Activated CD8-positive, alpha-beta memory T cell treated with anti-CD3 and anti-CD28 coated beads, Interleukin-2, amount 50 U/mL, for 4 hours (primary cell): ENCODE measurements at regions not wholly inside any gene's neighbourhood (a gene's known extent, or its start where the extent isn't known, plus 50 kb on each side); places are given as distances from the start of the nearest gene placed in this dataset.
"Not testable (repeated sequence)": the region's sequence is repeated elsewhere in the genome, so short reads cannot be mapped to it uniquely, and the experiment has no call there.

Experiments used
- DNase-seq: peaks from one replicate; pipeline ENCODE4 v3.0.0-alpha.2; 2020

DNA sequence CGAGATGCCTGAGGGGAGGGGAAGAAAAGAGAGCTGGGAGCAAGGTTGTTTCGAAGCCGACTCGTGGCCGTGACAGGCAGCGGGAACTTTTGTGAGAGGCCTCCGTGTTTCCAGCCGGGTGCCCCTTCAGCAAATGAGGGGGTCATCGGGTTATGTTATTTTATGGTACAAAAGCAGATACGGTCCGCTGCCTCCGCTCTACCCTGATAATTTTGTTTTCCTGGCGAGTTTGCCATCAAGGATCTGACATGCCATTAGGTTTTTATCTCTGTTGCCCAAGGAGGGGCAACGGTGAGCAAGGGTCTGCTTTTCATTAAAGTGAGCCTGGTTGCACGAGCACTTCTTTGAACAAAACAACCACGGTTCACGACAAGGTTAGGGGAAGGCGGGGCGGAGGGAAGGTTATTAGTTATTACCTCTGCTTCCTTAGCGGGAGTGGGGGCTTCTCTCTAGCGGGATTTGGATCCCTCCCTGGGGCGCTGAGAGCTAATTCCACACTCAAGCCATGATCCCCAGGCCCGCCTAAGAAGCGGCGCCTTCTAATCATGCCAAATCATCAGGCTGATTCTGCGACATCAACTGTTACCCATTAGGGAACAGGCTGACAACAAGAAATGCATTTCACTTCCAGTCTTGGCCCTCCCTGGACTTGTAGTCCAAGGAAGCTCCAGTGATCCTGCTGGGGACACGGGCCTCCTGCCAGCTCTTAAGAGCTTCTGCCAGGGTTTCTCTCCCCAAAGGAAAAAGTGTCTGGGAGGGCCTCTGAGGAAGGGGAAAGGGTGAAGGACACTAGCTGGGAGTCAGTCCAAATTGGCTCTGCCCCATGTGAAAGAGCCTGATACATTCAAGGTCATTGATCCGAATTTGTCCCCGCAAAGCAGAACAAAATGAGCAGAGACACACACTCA, 617.7 kb downstream of the MID1IP1 start:
- DNase-seq: no peak

DNA sequence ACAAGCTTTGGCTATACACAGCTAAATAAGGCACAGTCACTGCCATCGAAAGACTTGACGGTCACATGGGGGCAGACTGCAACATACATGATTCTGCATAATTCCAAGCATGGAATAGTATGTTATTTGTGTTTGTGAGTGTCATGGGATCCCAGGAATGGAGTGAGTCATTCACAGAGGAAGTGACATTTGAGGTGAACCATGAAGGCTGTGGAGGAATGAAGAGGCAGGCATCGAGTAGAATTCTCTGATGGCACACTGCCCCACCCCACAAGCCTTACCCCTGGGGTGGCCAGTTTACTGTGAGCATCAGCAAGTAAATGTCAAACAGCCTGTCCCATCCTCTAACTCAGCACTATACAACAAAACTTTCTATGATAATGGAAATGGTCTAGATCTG, 619.7 kb downstream of the MID1IP1 start:
- no peak for DNase-seq

DNA sequence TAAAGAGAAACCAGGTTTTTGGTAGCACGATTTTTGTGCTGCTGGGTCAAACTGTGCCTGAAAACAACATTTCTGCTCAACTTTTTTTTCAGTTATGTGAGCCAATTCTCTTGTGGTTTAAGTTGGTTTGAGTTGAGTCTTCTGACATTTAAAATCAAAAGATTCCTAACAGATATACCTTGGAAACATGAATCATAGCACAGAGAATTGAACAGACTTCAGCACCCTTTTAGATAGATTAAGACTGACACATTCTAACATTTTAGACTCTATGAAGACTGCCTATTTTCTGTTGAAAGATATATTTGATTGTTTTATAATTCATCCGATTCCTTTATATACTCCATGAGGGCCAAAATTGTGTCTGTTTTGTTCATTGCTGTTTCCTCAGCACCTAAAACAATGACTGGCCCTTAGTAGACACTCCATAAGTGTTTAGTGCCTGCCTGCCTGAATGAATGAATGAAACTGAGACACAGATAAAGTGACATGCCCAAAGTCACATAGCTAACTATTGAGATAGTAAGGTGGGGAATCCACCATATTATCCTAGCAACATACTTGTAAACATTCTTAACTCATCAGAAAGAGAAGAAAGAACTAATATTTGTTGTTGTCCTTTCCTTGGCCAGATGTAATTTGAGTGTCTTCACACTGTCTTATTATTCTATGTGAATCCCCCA, 624.0 kb downstream of the MID1IP1 start:
- no peak for DNase-seq

DNA sequence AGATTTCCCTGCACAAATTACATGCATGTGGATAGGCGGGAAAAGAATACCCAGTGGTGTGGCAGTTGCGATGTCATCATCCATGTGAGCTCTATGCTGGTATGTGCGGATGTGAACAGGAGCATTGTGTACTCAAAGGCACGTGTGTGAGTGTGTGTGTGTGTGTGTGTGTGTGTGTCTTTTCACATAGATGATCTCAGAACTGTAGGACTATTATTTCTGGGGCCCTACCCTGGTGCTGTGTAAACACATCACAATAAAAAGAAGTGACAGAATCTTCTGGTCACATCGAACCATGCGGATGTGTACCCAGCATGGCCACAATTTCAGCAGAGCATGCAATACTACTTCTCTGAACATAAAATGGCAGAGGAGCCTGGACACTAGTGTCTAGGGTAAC, 624.8 kb downstream of the MID1IP1 start:
- DNase-seq: no peak

DNA sequence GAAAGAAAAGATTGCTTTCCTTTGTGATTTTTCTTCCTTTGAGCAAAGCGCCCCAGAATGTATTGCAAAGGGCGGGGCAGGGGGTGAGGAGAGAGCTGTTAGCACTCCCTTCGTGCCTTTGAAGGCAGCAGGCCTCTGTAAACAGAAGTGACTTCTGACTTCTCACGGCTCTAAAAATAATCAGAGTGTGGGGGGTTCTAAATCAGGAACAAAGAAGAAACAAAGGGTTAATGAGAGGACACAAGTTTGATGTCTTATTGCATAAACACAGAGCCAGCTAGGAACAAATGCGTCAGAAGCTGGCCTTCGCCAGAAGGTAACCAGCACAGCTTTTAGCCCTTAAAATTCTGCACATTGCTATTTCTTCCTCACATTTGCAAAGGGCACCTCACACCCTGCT, 626.2 kb downstream of the MID1IP1 start:
- no peak for DNase-seq

DNA sequence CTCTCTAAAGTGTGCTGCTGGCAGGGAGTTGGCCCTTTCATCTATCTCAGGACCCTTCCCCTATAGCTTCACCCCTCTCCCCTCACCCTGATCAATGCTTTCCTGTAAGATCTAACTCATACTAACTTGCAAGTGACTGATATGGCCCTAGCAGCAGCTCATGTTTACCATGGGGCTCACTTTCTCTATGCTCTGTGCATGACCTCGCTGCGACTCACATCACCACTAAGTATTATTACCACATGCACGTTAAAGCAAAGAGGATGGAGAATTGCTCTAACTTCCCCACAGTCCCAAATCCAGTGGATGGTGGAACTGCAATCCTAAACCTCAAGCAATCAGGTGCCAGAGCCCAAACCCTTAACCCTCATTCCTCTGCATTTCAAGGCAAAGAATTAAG, 626.6 kb downstream of the MID1IP1 start:
- no peak for DNase-seq

DNA sequence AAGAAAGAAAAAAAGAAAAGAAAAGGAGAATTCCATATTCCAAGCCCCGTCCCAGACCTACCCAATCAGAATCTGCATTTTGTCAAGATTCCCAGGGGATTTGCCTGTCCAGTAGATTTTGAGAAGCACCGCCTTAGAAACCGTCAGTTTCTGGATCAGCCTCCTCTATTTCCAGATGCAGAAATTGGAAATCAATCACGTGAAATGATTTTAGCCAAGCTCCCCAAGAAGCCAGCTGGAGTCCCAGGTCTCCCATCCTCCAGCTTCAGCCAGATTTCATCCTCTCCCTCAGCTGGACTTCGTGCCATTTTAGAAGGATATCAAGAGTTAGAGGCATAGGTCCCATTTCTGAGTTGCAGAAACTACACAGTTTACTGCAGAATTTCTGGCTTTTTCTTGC, 629.3 kb downstream of the MID1IP1 start:
- DNase-seq: no peak

DNA sequence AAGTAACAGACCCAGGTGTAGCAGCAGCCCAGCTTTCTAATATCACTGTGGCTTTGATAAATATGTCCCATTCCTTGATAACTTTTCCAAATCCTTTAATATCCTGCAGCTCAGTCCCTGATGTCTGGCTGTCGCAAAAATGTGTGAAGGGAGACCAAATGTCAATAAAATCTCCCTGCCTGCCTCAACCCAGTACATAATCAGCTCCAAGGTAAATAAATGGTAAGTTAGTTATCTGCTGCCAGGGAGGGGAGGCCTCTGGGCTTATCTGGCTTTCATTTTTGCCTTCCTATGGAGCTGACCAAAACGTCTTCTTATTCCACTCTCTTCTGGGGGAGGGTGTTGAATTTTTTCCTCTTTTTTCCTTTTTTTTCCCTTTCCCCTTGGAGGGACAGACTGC, 630.6 kb downstream of the MID1IP1 start:
- no peak for DNase-seq

DNA sequence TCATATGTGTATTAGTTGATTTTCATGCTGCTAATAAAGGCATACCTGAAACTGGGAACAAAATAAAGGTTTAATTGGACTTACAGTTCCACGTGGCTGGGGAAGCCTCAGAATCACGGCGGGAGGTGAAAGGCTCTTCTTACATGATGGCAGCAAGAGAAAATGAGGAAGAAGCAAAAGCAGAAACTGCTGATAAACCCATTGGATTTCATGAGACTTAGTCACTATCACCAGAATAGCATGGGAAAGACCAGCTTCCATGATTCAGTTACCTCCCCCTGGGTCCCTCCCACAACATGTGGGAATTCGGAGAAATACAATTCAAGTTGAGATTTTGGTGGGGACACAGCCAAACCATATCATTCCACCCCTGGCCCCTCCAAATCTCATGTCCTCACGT, 633.4 kb downstream of the MID1IP1 start:
- not testable (repeated sequence) for DNase-seq

DNA sequence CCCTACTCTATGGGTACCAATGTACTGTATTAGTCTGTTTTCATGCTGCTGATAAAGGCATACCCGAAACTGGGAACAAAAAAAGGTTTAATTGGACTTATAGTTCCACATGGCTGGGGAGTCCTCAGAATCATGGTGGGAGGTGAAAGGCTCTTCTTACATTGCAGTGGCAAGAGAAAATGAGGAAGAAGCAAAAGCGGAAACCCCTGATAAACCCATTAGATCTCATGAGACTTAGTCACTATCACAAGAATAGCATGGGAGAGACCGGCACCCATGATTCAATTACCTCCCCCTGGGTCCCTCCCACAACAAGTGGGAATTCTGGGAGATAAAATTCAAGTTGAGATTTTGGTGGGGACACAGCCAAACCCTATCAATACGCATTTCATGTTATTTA, 635.3 kb downstream of the MID1IP1 start:
- DNase-seq: not testable (repeated sequence)

DNA sequence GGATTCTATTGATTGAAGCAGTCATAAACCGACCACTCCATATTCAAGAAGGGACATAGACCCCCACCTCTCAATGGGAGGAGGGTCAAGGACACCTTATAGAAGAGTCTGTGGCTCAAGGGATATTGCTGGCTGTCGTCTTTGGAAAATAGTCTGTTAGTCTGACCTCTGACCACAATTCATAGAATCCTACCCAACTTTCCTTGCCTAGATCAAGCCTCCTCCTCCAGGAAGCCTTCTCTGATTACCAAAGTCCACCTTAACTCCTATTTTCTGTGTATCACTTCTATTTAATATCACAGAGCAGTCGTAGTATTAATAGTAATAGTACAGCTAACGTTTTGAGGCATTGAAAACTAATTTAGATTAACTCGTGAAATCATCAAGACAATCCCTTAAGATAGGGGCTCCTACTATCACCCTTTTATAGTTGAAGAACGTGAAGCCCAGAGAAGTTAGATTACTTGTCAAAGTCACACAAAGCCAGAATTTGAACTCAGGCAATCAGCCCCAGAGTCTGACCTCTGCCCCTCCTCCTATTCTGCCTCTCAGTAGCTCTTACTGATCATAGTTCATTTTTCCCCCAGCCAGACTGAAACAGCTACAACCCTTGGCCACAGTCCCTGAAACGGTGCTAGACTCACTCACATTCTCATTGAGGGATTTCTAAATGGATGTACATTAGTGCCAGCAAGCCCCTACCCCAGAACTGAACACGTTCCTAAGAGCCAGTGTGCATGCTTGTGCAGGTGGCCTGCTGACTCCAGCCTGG, 636.6 kb downstream of the MID1IP1 start:
- DNase-seq: no peak

DNA sequence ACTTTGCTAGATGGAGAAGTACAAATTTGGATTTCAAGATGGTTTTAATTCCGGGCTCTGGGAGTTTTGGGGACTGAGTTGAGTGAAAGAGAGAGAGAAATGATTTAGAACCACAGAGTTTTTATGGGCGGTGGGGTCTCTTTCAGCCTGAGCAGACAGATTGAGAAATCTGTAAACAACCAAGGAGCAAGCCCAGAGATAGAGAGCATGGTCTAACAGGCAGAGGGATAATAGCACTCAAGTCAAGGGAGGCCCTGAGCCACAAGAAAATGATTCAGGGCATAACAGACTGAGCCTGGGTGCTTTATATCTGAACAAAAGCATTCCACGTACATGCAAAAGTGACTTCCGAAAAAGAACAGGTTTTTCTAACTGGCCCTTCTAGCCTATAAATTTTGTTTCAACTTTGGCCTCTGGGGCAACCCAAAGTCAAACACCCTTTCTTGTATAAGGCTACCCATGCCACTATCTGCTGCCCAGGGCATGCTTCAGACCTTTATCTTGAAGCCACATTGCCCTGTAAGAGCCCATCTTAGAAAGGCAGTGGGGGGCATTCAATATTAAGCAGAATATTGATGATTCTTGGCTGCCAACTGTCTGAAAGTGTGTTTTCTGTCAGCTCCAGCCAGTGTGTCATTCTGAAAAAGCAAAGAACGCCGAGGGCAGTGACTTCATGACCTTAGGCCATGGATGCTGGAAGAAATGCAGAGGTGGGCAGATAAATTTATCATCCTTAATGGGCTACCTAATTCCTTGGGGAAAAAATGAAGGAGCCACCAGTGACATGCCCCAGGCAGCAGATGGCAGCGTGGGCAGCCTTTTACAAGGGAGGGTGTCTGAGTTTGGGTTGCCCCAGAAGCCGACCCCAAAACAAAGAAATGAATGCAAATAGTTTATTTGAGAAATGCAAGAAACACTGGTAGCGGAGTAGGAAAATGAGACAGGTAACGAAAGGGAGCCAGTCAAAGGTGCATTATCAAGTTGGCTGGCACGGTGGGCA, 637.6 kb downstream of the MID1IP1 start:
- no peak for DNase-seq

DNA sequence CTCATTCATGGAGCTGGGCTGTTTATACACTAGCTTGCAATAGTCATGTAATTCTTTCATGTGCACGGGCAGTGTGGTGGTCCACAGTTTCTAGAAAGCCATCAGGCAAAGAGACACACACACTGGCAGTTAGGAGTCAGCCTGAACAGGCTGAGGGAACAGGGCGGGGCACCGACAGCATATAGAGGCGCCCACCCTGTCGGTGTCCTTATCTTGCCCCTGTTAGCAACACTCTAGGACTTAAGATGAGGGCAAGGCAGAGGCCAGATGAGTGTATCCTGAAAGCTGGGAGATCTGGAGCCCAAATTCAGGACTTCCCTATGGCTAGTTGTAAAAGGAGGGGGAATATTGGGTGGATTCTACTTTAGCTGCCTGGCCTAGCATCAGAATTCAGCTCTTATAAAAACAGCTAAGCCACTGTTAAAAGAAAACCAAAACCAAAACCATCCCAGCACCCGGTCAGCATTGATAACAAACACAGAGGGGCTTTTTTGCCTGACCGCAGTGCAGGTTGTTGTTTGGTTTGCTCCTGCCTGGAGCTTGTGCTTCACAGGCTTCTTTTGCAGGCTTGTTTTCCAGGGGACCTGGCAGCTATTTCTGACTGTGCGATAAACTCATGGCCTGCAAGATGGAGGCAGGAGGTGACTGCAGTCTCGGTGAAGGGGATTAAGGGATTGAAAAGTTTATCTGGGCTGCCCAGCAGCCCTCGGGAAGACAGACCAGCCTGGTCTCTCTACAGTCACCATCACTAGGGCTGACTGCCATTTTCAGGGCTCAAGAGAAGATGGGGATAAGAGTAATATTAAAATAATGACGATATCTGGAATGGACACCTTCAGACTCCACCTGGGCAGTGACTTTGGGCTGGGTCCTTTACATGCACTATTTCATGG, 638.9 kb downstream of the MID1IP1 start:
- DNase-seq: no peak

DNA sequence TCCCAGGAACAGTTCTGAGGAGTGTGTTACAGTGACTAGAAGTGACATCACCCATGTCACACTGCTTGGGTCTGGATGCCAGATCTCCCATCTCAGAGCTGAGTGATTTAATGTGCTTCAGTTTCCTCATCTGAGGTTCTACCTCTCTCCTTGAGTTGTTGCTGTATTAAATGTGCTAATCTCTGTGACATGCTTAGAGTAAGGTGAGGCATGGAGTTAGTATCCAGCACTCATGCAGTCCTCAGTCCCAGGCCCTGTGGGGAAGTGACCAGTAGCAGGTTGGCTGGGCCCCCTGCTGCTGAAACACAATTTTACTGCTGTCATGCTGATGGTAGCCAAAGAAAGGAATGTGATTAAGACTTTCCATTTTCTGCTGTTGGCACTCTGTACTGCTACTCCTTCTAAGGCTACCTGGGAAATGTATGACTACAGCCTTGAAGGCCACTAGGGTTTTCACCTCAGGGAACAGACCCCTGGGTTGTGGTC, 639.6 kb downstream of the MID1IP1 start:
- DNase-seq: no peak

DNA sequence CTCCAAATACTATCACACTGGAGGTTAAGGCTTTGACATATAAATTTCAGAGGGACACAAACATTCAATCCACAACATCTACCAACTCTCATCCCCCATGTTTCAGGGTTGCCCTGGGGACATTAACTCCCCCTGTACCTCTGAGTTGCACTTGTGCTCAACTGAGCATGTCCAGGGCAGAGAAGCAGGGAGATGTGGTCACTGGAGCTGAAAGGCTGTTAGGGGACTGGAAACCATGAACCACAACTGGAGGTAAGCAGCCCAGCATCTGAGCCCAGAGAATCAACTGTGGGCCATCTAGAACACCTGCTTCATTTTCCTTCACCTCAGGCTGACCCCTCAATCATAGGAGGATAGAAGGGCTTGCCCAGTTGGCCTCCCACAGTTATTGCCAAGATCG, 641.1 kb downstream of the MID1IP1 start:
- DNase-seq: no peak

DNA sequence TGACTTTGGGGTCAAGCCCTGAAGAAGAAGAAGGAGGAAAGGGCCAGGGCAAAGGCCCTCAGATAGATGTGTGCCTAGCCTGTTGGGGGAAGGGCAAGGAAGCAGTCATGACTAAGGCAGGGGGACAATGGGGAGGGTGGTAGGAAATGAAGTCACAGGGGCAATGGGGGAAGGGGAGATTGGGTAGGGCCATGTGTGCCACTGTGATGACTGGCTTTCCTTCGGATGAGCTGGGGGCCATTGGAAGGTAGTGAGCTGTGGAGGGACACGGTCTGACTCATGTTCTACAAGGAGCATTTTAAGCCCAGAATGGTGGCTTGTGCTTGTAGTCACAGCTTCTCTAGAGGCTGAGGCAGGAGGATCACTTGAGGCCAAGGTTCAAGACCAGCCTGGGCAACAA, 642.0 kb downstream of the MID1IP1 start:
- DNase-seq: no peak

DNA sequence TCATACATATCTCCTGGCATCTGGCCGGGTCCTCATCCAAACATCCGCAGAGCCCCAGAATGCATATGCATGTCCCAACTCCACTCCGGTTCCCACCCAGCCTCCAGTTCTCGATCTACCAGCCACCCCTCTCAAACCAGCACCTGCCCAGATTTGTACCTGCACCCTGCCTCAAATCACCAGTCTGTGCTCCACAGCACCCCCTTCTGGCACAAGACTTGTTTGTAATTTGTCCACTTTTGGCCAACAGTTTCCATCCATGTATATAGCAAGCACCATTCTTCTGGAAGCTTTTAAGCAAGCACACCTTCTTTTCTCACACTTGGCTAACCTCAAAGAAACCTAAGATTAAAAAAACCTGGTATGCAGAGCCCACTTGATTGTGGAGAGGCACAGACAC, 644.1 kb downstream of the MID1IP1 start:
- DNase-seq: peak; percentile 52

DNA sequence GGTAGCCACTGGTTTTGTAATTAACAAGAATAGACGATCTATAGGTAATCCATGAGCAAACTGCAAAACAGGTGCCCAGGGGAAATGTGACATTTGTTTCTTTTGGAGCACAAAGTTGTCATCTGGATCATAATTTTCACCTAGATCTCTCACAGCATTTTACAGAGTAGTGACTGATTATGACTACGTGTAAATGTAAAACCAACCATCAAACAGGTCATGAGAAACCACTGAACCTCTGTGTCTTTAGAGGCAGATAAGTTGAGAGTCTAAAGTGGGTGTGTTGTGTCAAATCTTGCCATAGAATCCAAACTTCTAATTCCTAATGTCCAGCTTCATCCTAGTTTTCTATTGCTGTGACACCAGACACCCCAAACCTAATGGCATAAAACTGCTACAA, 648.1 kb downstream of the MID1IP1 start:
- DNase-seq: no peak

DNA sequence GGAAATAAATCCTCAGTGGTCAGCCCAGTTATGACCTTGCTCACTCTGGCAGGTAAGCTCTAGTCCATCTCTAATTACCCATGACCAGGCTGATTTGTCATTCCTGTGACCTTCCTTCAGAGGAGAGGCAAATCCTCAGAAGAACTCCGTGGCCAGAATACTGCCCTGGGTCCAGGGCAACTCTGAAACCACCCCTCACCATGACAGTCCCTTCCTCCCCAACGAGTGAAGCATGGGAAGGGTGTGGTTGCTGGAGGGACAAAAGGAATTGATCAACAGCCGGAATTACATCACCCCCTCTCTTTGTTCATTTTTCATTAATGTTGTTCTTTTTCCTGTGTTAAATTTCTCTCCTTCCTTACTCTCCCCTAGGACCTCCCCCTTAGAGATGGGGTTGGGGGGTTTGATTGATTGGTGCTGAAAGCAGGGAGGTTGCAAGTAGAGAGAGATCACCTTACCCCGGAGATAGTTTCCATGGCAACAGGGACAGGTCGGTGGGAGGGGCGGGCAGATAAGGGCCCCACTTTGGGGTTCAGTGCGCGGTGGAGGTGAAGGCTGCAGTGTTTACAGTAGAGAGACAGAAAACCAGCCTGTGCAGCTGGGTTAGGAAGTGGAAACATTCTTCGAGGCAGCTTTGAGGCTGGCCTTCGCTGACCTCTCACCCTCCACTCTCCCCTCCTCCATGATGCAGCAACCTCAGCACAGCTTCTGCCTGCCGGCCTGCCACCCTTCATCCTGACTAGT, 647.4 kb downstream of the BCOR start:
- no peak for DNase-seq

DNA sequence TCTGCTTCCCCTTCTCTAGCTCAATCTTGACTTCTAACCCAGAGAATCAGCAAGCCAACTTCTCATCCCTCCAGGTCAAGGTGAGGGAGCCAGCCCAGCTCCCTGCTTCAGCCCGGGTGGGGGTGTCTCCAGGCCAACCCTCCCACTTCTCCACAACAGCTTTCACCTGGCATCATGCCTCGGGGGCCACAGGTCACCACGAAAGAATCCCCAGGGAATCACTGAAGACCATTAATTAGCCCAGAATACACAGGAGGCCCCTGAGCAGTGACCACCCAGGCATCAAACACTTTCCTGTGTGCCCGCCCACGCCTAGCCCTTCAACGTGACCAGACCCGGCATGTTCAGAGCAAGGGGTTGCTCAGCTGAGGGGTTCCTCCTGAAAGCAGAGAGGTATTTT, 646.7 kb downstream of the BCOR start:
- no peak for DNase-seq
